T-cell (primary cell): ENCODE measurements at regions not wholly inside any gene's neighbourhood (a gene's known extent, or its start where the extent isn't known, plus 50 kb on each side); places are given as distances from the start of the nearest gene placed in this dataset.

ENCODE experiments used
- ATAC-seq, 4 experiments: fragments of 200-7000 bp in 3 of 4; fragments of 150-1000 bp in 1 of 4; cut with Tn5 transposase; replicated peaks in 1 of 4; 1 replicate in 3 of 4; 2 replicates in 1 of 4; pipeline ENCODE4 v1.10.0; 2021; ENCODE audit warnings: moderate library complexity in 3 of 4, mild to moderate bottlenecking in 2 of 4, moderate number of reproducible peaks in 1 of 4
- CTCF ChIA-PET, 2 donors: fragments of 300-600 bp; sonication (Branson Sonifier 250); formaldehyde crosslinking; loops; one replicate each; lab custom pipeline; 2022; ENCODE audit warnings: antibody characterized with exemption in 2 of 2; lab: Charles Lee
- POLR2A ChIA-PET, 2 donors: fragments of 300-600 bp; sonication (Branson Sonifier 250); formaldehyde crosslinking; loops; one replicate each; lab custom pipeline; 2022; ENCODE audit warnings: antibody characterized with exemption in 2 of 2; lab: Charles Lee
- DNase-seq, 35 experiments: peaks; one replicate each; pipeline versions ENCODE4 v3.0.0 to v3.0.0-alpha.2; 2013 to 2023
- H3K27ac ChIP-seq: one replicate; pipeline ENCODE4 v1.5.1; 2013; ENCODE audit warnings: low read length
- H3K27me3 ChIP-seq, 2 experiments: replicated peaks in 1 of 2; 1 replicate in 1 of 2; 2 replicates in 1 of 2; pipeline versions ENCODE4 v1.6.1 to v1.7.0; 2013; ENCODE audit warnings: low read length in 1 of 2, mixed read lengths in 1 of 2; ENCODE audit not compliant: control insufficient read depth in 2 of 2, insufficient read depth in 2 of 2; ENCODE audit errors: extremely low read depth in 1 of 2
- H3K36me3 ChIP-seq, 2 donors: 1 replicate in 1 of 2; 2 replicates in 1 of 2; pipeline versions ENCODE4 v1.6.1 to v1.7.0; 2013; ENCODE audit warnings: low read length in 1 of 2; ENCODE audit not compliant: control insufficient read depth in 2 of 2, insufficient read depth in 1 of 2; ENCODE audit errors: extremely low read depth in 1 of 2
- H3K4me1 ChIP-seq, 2 experiments: 1 replicate in 1 of 2; 2 replicates in 1 of 2; pipeline versions ENCODE4 v1.6.1 to v1.7.0; 2013; ENCODE audit warnings: low read length in 2 of 2, mixed read lengths in 1 of 2; ENCODE audit not compliant: insufficient read depth in 2 of 2, control insufficient read depth in 1 of 2; ENCODE audit errors: extremely low read depth in 1 of 2
- H3K4me3 ChIP-seq, 2 donors: 1 replicate in 1 of 2; 2 replicates in 1 of 2; pipeline versions ENCODE4 v1.5.1 to v1.7.0; 2013; ENCODE audit warnings: mild to moderate bottlenecking in 2 of 2, low read length in 1 of 2, moderate library complexity in 1 of 2; ENCODE audit not compliant: control insufficient read depth in 1 of 2; ENCODE audit errors: extremely low read depth in 1 of 2
- H3K9me3 ChIP-seq: 2 replicates; pipeline ENCODE4 v1.7.0; 2013
- H3K27ac Mint-ChIP-seq, 2 donors: one replicate each; pipeline ENCODE4 v1.8.0; 2020 to 2021; ENCODE audit warnings: mild to moderate bottlenecking in 2 of 2, mixed read lengths in 2 of 2
- H3K27me3 Mint-ChIP-seq, 2 donors: one replicate each; pipeline ENCODE4 v1.8.0; 2021 to 2022; ENCODE audit warnings: mixed read lengths in 2 of 2
- H3K36me3 Mint-ChIP-seq: one replicate; pipeline ENCODE4 v1.8.0; 2021; ENCODE audit warnings: mixed read lengths
- H3K4me1 Mint-ChIP-seq, 3 donors: one replicate each; pipeline ENCODE4 v1.8.0; 2020 to 2022; ENCODE audit warnings: mixed read lengths in 3 of 3, mild to moderate bottlenecking in 1 of 3
- H3K4me3 Mint-ChIP-seq, 3 donors: one replicate each; pipeline ENCODE4 v1.8.0; 2020 to 2022; ENCODE audit warnings: mild to moderate bottlenecking in 3 of 3, mixed read lengths in 3 of 3, moderate library complexity in 3 of 3
- H3K9me3 Mint-ChIP-seq, 3 donors: one replicate each; pipeline ENCODE4 v1.8.0; 2020 to 2022; ENCODE audit warnings: mixed read lengths in 3 of 3
- WGBS: methylation state at CpG from one replicate; pipeline ENCODE4 v1.1.5; 2013; ENCODE audit warnings: missing lambda C conversion rate; ENCODE audit not compliant: insufficient coverage; 5-methylcytosine and 5-hydroxymethylcytosine counted together

- Histone ChIP-seq H3K27me3 (peaks cover 0 to 3% of the 10 kb centered on the region in 2 experiments), H3K9me3 (no peaks in the 10 kb centered on the region), H3K4me1 (no peaks in the 10 kb centered on the region), H3K27ac (no peak overlapping the region), H3K4me3 (no peak overlapping the region), H3K36me3 (no peaks in the 10 kb centered on the region)
- WGBS = no CpG with 5 or more reads among the region's 2 CpGs
- ChIA-PET POLR2A (no interaction called here), CTCF (no interaction called here)
- Mint-ChIP-seq H3K9me3 (no peaks in the 10 kb centered on the region), H3K36me3 (no peaks in the 10 kb centered on the region), H3K27me3 (no peaks in the 10 kb centered on the region), H3K27ac (no peak overlapping the region), H3K4me1 (no peaks in the 10 kb centered on the region), H3K4me3 (no peak overlapping the region)
- no peak for ATAC-seq
- no peak for DNase-seq
Observed at GRCh38 chr16:5668553-5668952, 571.0 kb upstream of the EEF2KMT start.

DNA sequence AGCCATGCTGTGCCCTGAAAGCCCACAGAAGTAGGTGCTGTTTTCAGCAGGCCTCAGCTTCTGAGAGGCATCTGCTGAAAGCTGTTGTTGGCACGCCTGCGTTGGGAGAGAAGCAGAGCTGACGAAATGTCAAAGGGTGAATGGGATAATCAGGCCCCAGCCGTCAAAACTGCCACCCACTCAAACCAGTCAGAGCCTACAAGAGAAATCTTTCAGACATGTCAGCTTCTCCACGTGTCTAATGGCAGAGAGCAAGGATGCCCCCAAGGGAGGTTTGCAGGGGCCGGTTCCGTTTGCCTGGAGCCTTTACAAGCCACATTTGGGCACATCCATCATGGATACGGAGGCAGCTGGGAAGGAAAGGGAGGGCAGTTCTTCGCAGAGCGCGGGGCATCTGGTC, 568.2 kb upstream of the EEF2KMT start:
- Histone ChIP-seq H3K4me1 (no peaks in the 10 kb centered on the region), H3K9me3 (no peaks in the 10 kb centered on the region), H3K36me3 (no peaks in the 10 kb centered on the region), H3K4me3 (no peak overlapping the region), H3K27ac (no peak overlapping the region), H3K27me3 (peaks cover 0 to 3% of the 10 kb centered on the region in 2 experiments)
- no peak overlapping the region for H3K27ac Mint-ChIP-seq
- H3K4me3 Mint-ChIP-seq = no peak overlapping the region
- 34% methylated on average over 3 of the region's 11 CpGs for WGBS
- H3K9me3 Mint-ChIP-seq = peaks cover 0 to 4% (median 0%) of the 10 kb centered on the region in 3 donors
- H3K27me3 Mint-ChIP-seq = peaks cover 0 to 3% of the 10 kb centered on the region in 2 donors
- no peaks in the 10 kb centered on the region for H3K36me3 Mint-ChIP-seq
- ChIA-PET POLR2A (no interaction called here), CTCF (no interaction called here)
- no peaks in the 10 kb centered on the region for H3K4me1 Mint-ChIP-seq
- ATAC-seq = no peak
- no peak for DNase-seq

DNA sequence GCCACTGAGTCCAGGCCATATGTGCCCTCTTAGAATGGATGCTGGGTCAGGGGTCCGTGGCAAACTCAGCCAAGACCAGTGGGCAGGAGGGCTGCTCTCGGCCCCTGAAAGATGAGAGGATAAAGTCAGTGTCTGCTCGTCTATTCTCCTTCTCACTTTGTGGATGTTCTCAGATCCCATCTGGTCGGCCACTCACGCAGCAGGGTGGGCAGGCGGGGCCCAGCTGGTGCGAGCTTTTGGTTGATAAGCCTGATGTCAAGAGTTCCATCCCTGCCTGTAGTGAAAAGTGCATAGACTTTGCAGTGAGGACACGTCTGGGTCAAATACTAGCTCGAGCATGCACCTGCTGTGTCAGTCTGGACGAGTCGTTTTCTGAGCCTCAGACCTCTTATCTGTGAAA, 556.2 kb upstream of the EEF2KMT start:
- H3K27me3 Mint-ChIP-seq = peaks cover 0 to 3% of the 10 kb centered on the region in 2 donors
- H3K36me3 ChIP-seq = no peaks in the 10 kb centered on the region
- H3K27ac ChIP-seq = no peak overlapping the region
- POLR2A ChIA-PET = no interaction called here
- H3K4me1 ChIP-seq = no peaks in the 10 kb centered on the region
- H3K4me3 ChIP-seq = no peak overlapping the region
- CTCF ChIA-PET = no interaction called here
- peaks cover 0 to 3% of the 10 kb centered on the region in 2 experiments for H3K27me3 ChIP-seq
- DNase-seq (no peak), ATAC-seq (no peak)
- peaks cover 0 to 8% (median 0%) of the 10 kb centered on the region in 3 donors for H3K9me3 Mint-ChIP-seq
- no peaks in the 10 kb centered on the region for H3K36me3 Mint-ChIP-seq
- H3K27ac Mint-ChIP-seq = no peak overlapping the region
- WGBS = 74% methylated on average over 11 of the region's 11 CpGs
- no peaks in the 10 kb centered on the region for H3K4me1 Mint-ChIP-seq
- H3K4me3 Mint-ChIP-seq = no peak overlapping the region
- H3K9me3 ChIP-seq = no peaks in the 10 kb centered on the region

GRCh38 chr16:5653041-5653440, 555.4 kb upstream of the EEF2KMT start:
- Mint-ChIP-seq H3K27me3 (peaks cover 0 to 3% of the 10 kb centered on the region in 2 donors), H3K36me3 (no peaks in the 10 kb centered on the region), H3K27ac (no peak overlapping the region), H3K4me1 (no peaks in the 10 kb centered on the region), H3K9me3 (peaks cover 0 to 8% (median 0%) of the 10 kb centered on the region in 3 donors), H3K4me3 (no peak overlapping the region)
- Histone ChIP-seq H3K27me3 (peaks cover 0 to 3% of the 10 kb centered on the region in 2 experiments), H3K4me1 (no peaks in the 10 kb centered on the region), H3K4me3 (no peak overlapping the region), H3K36me3 (no peaks in the 10 kb centered on the region), H3K27ac (no peak overlapping the region), H3K9me3 (no peaks in the 10 kb centered on the region)
- CTCF ChIA-PET = no interaction called here
- no peak for ATAC-seq
- 82% methylated on average over 8 of the region's 10 CpGs for WGBS
- POLR2A ChIA-PET = no interaction called here
- DNase-seq = no peak

GRCh38 chr16:5649762-5650743, 552.5 kb upstream of the EEF2KMT start:
- peaks cover 0 to 3% of the 10 kb centered on the region in 2 experiments for H3K27me3 ChIP-seq
- POLR2A ChIA-PET = no interaction called here
- CTCF ChIA-PET = no interaction called here
- Mint-ChIP-seq H3K9me3 (peaks cover 0 to 8% (median 0%) of the 10 kb centered on the region in 3 donors), H3K4me1 (no peaks in the 10 kb centered on the region), H3K36me3 (no peaks in the 10 kb centered on the region), H3K27ac (no peak overlapping the region), H3K4me3 (no peak overlapping the region), H3K27me3 (peaks cover 0 to 3% of the 10 kb centered on the region in 2 donors)
- 65% methylated on average over 20 of the region's 22 CpGs for WGBS
- no peaks in the 10 kb centered on the region for H3K36me3 ChIP-seq
- H3K4me3 ChIP-seq = no peak overlapping the region
- ATAC-seq (no peak), DNase-seq (no peak)
- H3K4me1 ChIP-seq = no peaks in the 10 kb centered on the region
- H3K27ac ChIP-seq = no peak overlapping the region
- no peaks in the 10 kb centered on the region for H3K9me3 ChIP-seq

DNA sequence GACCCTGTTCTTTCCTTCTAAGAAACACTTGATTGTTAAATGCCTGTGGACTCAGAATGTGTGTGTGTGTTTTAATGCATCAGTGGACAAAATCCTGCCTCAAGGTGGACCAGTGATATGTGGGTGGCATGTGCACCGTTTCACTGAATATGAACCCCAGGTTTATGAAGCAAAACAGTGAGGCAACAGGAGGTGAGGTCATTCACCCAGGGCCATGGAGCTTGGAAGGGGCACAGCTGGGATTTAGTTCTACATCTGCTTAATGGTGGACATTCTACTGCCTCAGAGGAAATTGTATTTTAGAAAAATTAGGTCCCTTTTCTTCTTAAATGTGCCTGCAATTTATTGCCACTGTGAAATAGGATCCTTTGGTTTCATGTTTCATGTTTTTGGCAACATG, 549.5 kb upstream of the EEF2KMT start:
- ChIA-PET POLR2A (no interaction called here), CTCF (no interaction called here)
- no peaks in the 10 kb centered on the region for H3K4me1 Mint-ChIP-seq
- peaks cover 0 to 3% of the 10 kb centered on the region in 2 donors for H3K27me3 Mint-ChIP-seq
- ATAC-seq (no peak), DNase-seq (no peak)
- Histone ChIP-seq H3K27me3 (peaks cover 0 to 3% of the 10 kb centered on the region in 2 experiments), H3K4me3 (no peak overlapping the region), H3K27ac (no peak overlapping the region), H3K4me1 (no peaks in the 10 kb centered on the region), H3K9me3 (no peaks in the 10 kb centered on the region), H3K36me3 (no peaks in the 10 kb centered on the region)
- no peaks in the 10 kb centered on the region for H3K9me3 Mint-ChIP-seq
- 63% methylated on average over 1 of the region's 1 CpG for WGBS
- H3K36me3 Mint-ChIP-seq = no peaks in the 10 kb centered on the region
- H3K4me3 Mint-ChIP-seq = no peak overlapping the region
- no peak overlapping the region for H3K27ac Mint-ChIP-seq
